Osteoblast (primary cell): ENCODE measurements at regions not wholly inside any gene's neighbourhood (a gene's known extent, or its start where the extent isn't known, plus 50 kb on each side); places are given as distances from the start of the nearest gene placed in this dataset.

Experiments used
- DNase-seq: peaks from one replicate; pipeline ENCODE4 v3.0.0; 2011; ENCODE audit warnings: low spot score, mixed read lengths; ENCODE audit not compliant: insufficient read length; ENCODE audit errors: missing footprints
- H2AFZ ChIP-seq: 2 replicates; pipeline ENCODE4 v1.6.0; 2011; ENCODE audit warnings: mild to moderate bottlenecking, low read length
- H3K27ac ChIP-seq: 2 replicates; pipeline ENCODE4 v1.5.1; 2011; ENCODE audit warnings: mild to moderate bottlenecking, low read depth, low read length, moderate library complexity
- H3K27me3 ChIP-seq: 2 replicates; pipeline ENCODE4 v1.6.0; 2012; ENCODE audit warnings: mild to moderate bottlenecking, control low read depth, inconsistent platforms, low read length, moderate library complexity; ENCODE audit not compliant: insufficient read depth
- H3K36me3 ChIP-seq: 2 replicates; pipeline ENCODE4 v1.5.1; 2011; ENCODE audit warnings: mild to moderate bottlenecking, low read length, control low read depth, moderate library complexity; ENCODE audit not compliant: insufficient read depth
- H3K4me1 ChIP-seq: 2 replicates; pipeline ENCODE4 v1.5.1; 2011; ENCODE audit warnings: mild to moderate bottlenecking, low read length, control low read depth, moderate library complexity; ENCODE audit not compliant: insufficient read depth
- H3K4me2 ChIP-seq: 2 replicates; pipeline ENCODE4 v1.6.0; 2011; ENCODE audit warnings: mild to moderate bottlenecking, low read length; ENCODE audit not compliant: insufficient read depth
- H3K4me3 ChIP-seq: fragments of 200-600 bp; sonication (generic); 3 replicates; pipeline ENCODE4 v1.5.1; 2012; ENCODE audit warnings: mild to moderate bottlenecking, low read length, inconsistent platforms; ENCODE audit not compliant: insufficient read depth
- H3K79me2 ChIP-seq: 2 replicates; pipeline ENCODE4 v1.6.0; 2012; ENCODE audit warnings: mild to moderate bottlenecking, low read length, control low read depth, inconsistent platforms; ENCODE audit not compliant: insufficient read depth
- H3K9me3 ChIP-seq: 2 replicates; pipeline ENCODE4 v1.5.1; 2011; ENCODE audit warnings: low read depth, low read length, control low read depth
- H4K20me1 ChIP-seq: 2 replicates; pipeline ENCODE4 v1.6.0; 2012; ENCODE audit warnings: mild to moderate bottlenecking, low read length, control low read depth; ENCODE audit not compliant: insufficient read depth
- TF ChIP-seq, protein P1 (sequence below): IDR thresholded peaks from 2 replicates; pipeline ENCODE4 v1.5.1; 2011; ENCODE audit warnings: mild to moderate bottlenecking, low read depth, low read length, moderate library complexity; ENCODE audit errors: extremely low read depth

DNA sequence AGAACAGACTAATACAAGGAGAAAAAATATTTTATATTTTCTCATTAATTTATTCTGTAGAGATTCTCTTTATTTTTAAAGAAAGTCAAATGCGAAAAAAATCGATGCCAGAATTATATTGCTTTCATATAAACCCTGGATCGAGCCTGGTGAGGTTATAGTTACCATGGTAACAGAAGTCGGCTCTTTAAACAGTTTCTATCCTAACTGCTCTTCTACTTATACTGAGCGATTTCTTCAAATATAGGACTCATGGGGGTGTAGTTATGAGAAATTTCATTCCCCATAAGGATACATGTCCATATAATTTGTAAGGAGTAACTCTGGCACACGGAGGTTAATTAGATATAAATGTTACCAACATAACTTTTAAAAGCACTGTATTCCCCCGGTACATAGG is 973.5 kb upstream of the NCAM2 start:
- H3K27ac ChIP-seq: no peak overlapping the region
- no peaks in the 10 kb centered on the region for H3K79me2 ChIP-seq
- H3K4me3 ChIP-seq: no peak overlapping the region
- H3K4me1 ChIP-seq: no peaks in the 10 kb centered on the region
- no peaks in the 10 kb centered on the region for H3K27me3 ChIP-seq
- no peak overlapping the region for H2AFZ ChIP-seq
- peaks cover 2% of the 10 kb centered on the region for H3K9me3 ChIP-seq
- no peak overlapping the region for H3K4me2 ChIP-seq
- TF ChIP-seq, protein P1, sequence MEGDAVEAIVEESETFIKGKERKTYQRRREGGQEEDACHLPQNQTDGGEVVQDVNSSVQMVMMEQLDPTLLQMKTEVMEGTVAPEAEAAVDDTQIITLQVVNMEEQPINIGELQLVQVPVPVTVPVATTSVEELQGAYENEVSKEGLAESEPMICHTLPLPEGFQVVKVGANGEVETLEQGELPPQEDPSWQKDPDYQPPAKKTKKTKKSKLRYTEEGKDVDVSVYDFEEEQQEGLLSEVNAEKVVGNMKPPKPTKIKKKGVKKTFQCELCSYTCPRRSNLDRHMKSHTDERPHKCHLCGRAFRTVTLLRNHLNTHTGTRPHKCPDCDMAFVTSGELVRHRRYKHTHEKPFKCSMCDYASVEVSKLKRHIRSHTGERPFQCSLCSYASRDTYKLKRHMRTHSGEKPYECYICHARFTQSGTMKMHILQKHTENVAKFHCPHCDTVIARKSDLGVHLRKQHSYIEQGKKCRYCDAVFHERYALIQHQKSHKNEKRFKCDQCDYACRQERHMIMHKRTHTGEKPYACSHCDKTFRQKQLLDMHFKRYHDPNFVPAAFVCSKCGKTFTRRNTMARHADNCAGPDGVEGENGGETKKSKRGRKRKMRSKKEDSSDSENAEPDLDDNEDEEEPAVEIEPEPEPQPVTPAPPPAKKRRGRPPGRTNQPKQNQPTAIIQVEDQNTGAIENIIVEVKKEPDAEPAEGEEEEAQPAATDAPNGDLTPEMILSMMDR: no peak
- no peaks in the 10 kb centered on the region for H4K20me1 ChIP-seq
- H3K36me3 ChIP-seq: no peaks in the 10 kb centered on the region
- no peak for DNase-seq

DNA sequence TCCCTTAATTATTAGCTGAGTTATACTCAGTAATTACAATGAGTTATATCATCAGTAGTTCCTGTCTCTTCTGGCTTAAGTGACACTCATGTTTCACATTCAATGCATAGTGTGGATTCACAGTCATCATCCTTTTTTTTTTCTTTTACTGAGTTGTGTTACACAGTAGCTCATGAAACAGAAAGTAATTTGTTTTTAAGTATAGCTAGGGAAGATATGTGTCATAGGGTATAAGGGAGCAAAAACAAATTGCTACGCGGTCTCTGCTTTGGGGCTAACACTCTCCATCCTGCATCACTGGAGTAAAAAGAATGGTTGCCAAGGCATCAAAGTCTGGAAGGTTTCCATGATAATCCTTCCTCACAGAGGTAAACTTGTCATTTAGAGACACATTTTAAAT is 971.7 kb upstream of the NCAM2 start:
- TF ChIP-seq, protein P1: no peak

DNA sequence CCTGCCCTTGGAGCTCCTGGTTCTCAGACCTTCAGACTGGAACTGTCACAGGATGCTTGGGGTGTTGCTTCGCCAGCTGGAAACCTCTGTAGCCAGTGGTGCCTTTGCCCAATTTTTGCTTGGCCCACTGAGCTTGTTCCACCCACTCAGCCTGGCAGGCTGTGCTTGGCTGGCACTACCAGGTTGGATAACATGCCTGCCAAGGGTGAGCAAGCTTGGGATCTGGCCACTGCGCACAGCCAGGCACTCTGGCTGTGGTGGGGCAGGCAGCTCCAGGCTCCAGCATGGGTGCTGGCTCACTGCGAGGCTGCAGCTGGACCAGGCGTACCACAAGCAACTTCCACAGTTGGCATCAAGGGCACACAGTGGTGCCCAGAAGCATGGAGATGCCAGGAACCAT is 967.8 kb upstream of the NCAM2 start:
- no peak for DNase-seq
- Histone ChIP-seq H2AFZ (no peak overlapping the region), H3K4me2 (no peak overlapping the region), H3K79me2 (no peaks in the 10 kb centered on the region), H3K4me3 (no peak overlapping the region), H3K27ac (no peak overlapping the region), H3K9me3 (peaks cover 6% of the 10 kb centered on the region), H3K36me3 (no peaks in the 10 kb centered on the region), H3K27me3 (no peaks in the 10 kb centered on the region), H3K4me1 (no peaks in the 10 kb centered on the region), H4K20me1 (no peaks in the 10 kb centered on the region)
- TF ChIP-seq, protein P1: no peak

More for the DNA sequence above, 971.7 kb upstream of the NCAM2 start:
- H3K4me3 ChIP-seq: no peak overlapping the region
- no peak overlapping the region for H3K4me2 ChIP-seq
- peaks cover 3% of the 10 kb centered on the region for H3K9me3 ChIP-seq
- no peak overlapping the region for H2AFZ ChIP-seq
- H4K20me1 ChIP-seq: no peaks in the 10 kb centered on the region
- H3K4me1 ChIP-seq: no peaks in the 10 kb centered on the region
- no peaks in the 10 kb centered on the region for H3K27me3 ChIP-seq
- H3K79me2 ChIP-seq: no peaks in the 10 kb centered on the region
- no peak overlapping the region for H3K27ac ChIP-seq
- no peaks in the 10 kb centered on the region for H3K36me3 ChIP-seq
- DNase-seq: no peak

DNA sequence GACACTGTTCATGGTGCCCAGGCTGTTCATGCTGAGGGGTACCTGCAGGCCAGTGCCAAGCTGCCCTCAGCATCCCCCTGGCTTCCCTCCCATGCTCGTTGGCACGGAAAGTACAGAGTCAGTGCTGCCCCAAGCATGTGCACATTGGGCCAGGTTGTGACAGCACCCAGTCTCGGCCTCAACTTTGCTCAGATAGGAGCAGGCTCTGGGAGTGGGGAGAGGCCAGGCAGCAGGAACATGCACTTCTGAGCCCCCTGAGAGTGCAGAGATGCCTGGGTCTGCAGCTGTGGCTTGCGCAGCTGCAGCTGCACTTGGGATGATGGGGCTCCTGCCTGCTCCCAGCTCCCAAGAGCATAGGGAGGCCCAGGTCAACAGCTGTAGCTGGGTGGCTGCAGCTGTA is 966.4 kb upstream of the NCAM2 start:
- Histone ChIP-seq H4K20me1 (no peaks in the 10 kb centered on the region), H2AFZ (no peak overlapping the region), H3K36me3 (no peaks in the 10 kb centered on the region), H3K27me3 (no peaks in the 10 kb centered on the region), H3K4me3 (no peak overlapping the region), H3K4me2 (no peak overlapping the region), H3K9me3 (peaks cover 6% of the 10 kb centered on the region), H3K4me1 (no peaks in the 10 kb centered on the region), H3K79me2 (no peaks in the 10 kb centered on the region), H3K27ac (no peak overlapping the region)
- no peak for DNase-seq
- TF ChIP-seq, protein P1: no peak
